Stimulated activated effector memory CD8-positive, alpha-beta T cell treated with anti-CD3 and anti-CD28 coated beads, Interleukin-12 subunit alpha, Interleukin-12 subunit beta, amount 100 ng/mL, for 72 hours (primary cell): ENCODE measurements at regions not wholly inside any gene's neighbourhood (a gene's known extent, or its start where the extent isn't known, plus 50 kb on each side); places are given as distances from the start of the nearest gene placed in this dataset.
"Not testable (repeated sequence)": the region's sequence is repeated elsewhere in the genome, so short reads cannot be mapped to it uniquely, and the experiment has no call there.

Source experiments
- ATAC-seq: fragments of 150-1000 bp; cut with Tn5 transposase; 2 replicates; pipeline ENCODE4 v1.10.0; 2021
- DNase-seq, 2 donors: peaks; one replicate each; pipeline ENCODE4 v3.0.0; 2021 to 2022; ENCODE audit warnings: low spot score in 2 of 2
- H3K27ac Mint-ChIP-seq: one replicate; pipeline ENCODE4 v1.8.0; 2022; ENCODE audit warnings: mild to moderate bottlenecking, mixed read lengths
- H3K36me3 Mint-ChIP-seq: one replicate; pipeline ENCODE4 v1.8.0; 2022; ENCODE audit warnings: mild to moderate bottlenecking, mixed read lengths
- H3K4me1 Mint-ChIP-seq: one replicate; pipeline ENCODE4 v1.8.0; 2022; ENCODE audit warnings: mixed read lengths
- H3K4me3 Mint-ChIP-seq: one replicate; pipeline ENCODE4 v1.8.0; 2022; ENCODE audit warnings: mild to moderate bottlenecking, mixed read lengths
- H3K9me3 Mint-ChIP-seq: one replicate; pipeline ENCODE4 v1.8.0; 2022; ENCODE audit warnings: mixed read lengths

- DNase-seq = no peak
- no peaks in the 10 kb centered on the region for H3K36me3 Mint-ChIP-seq
- no peak for ATAC-seq
- no peak overlapping the region for H3K4me3 Mint-ChIP-seq
- no peaks in the 10 kb centered on the region for H3K4me1 Mint-ChIP-seq
- no peak overlapping the region for H3K27ac Mint-ChIP-seq
- H3K9me3 Mint-ChIP-seq = no peaks in the 10 kb centered on the region
These were observed 90.9 kb upstream of the RNU6-1 start for GRCh38 chr15:67930720-67931119.

GRCh38 chr15:67931861-67932260, 92.0 kb upstream of the RNU6-1 start:
- no peaks in the 10 kb centered on the region for H3K9me3 Mint-ChIP-seq
- DNase-seq = no peak
- H3K27ac Mint-ChIP-seq = no peak overlapping the region
- H3K4me1 Mint-ChIP-seq = no peaks in the 10 kb centered on the region
- no peak for ATAC-seq
- H3K4me3 Mint-ChIP-seq = no peak overlapping the region
- no peaks in the 10 kb centered on the region for H3K36me3 Mint-ChIP-seq

- not testable (repeated sequence) for H3K36me3 Mint-ChIP-seq, H3K4me1 Mint-ChIP-seq, DNase-seq, H3K4me3 Mint-ChIP-seq, H3K27ac Mint-ChIP-seq, H3K9me3 Mint-ChIP-seq, ATAC-seq
These were observed 94.3 kb upstream of the RNU6-1 start for GRCh38 chr15:67934126-67934525.

- no peak overlapping the region for H3K4me3 Mint-ChIP-seq
- no peak for DNase-seq
- no peaks in the 10 kb centered on the region for H3K9me3 Mint-ChIP-seq
- H3K27ac Mint-ChIP-seq = no peak overlapping the region
- no peaks in the 10 kb centered on the region for H3K36me3 Mint-ChIP-seq
- ATAC-seq = no peak
- H3K4me1 Mint-ChIP-seq = no peaks in the 10 kb centered on the region
These were observed 95.4 kb upstream of the RNU6-1 start for GRCh38 chr15:67935244-67935643.

GRCh38 chr15:67936258-67936657, 96.4 kb upstream of the RNU6-1 start:
- no peak for ATAC-seq
- no peak for DNase-seq
- Mint-ChIP-seq H3K4me3 (no peak overlapping the region), H3K4me1 (no peaks in the 10 kb centered on the region), H3K9me3 (no peaks in the 10 kb centered on the region), H3K36me3 (no peaks in the 10 kb centered on the region), H3K27ac (no peak overlapping the region)

- no peak overlapping the region for H3K27ac Mint-ChIP-seq
- H3K4me1 Mint-ChIP-seq = no peaks in the 10 kb centered on the region
- H3K4me3 Mint-ChIP-seq = no peak overlapping the region
- ATAC-seq (no peak), DNase-seq (no peak)
- H3K9me3 Mint-ChIP-seq = no peaks in the 10 kb centered on the region
- no peaks in the 10 kb centered on the region for H3K36me3 Mint-ChIP-seq
These were observed 97.4 kb upstream of the RNU6-1 start for GRCh38 chr15:67937153-67937761.

GRCh38 chr15:67939179-67939578, 99.3 kb upstream of the RNU6-1 start:
- not testable (repeated sequence) for H3K4me1 Mint-ChIP-seq, DNase-seq, H3K4me3 Mint-ChIP-seq, ATAC-seq, H3K27ac Mint-ChIP-seq, H3K9me3 Mint-ChIP-seq, H3K36me3 Mint-ChIP-seq

- ATAC-seq, H3K9me3 Mint-ChIP-seq, H3K36me3 Mint-ChIP-seq, H3K4me3 Mint-ChIP-seq, DNase-seq, H3K27ac Mint-ChIP-seq, H3K4me1 Mint-ChIP-seq: not testable (repeated sequence)
These were observed 99.9 kb upstream of the RNU6-1 start for GRCh38 chr15:67939588-67940323.

GRCh38 chr15:67940324-67940719, 100.5 kb upstream of the RNU6-1 start:
- Mint-ChIP-seq H3K9me3 (no peaks in the 10 kb centered on the region), H3K4me1 (no peaks in the 10 kb centered on the region), H3K27ac (no peak overlapping the region), H3K36me3 (no peaks in the 10 kb centered on the region), H3K4me3 (no peak overlapping the region)
- no peak for ATAC-seq
- DNase-seq = no peak

GRCh38 chr15:67941648-67942310, 101.9 kb upstream of the RNU6-1 start:
- H3K36me3 Mint-ChIP-seq = no peaks in the 10 kb centered on the region
- DNase-seq (no peak), ATAC-seq (no peak)
- peaks cover 12% of the 10 kb centered on the region for H3K4me1 Mint-ChIP-seq
- no peak overlapping the region for H3K4me3 Mint-ChIP-seq
- no peak overlapping the region for H3K27ac Mint-ChIP-seq
- H3K9me3 Mint-ChIP-seq = no peaks in the 10 kb centered on the region

- DNase-seq = no peak
- Mint-ChIP-seq H3K4me1 (peaks cover 13% of the 10 kb centered on the region), H3K4me3 (no peak overlapping the region), H3K27ac (no peak overlapping the region), H3K9me3 (no peaks in the 10 kb centered on the region), H3K36me3 (no peaks in the 10 kb centered on the region)
- no peak for ATAC-seq
These were observed 103.6 kb upstream of the RNU6-1 start for GRCh38 chr15:67943475-67943874.

GRCh38 chr15:67944010-67944641, 104.3 kb upstream of the RNU6-1 start:
- H3K9me3 Mint-ChIP-seq = no peaks in the 10 kb centered on the region
- no peak for ATAC-seq
- H3K4me3 Mint-ChIP-seq = no peak overlapping the region

GRCh38 chr15:67945131-67945530, 105.3 kb upstream of the RNU6-1 start:
- Mint-ChIP-seq H3K36me3 (no peaks in the 10 kb centered on the region), H3K9me3 (no peaks in the 10 kb centered on the region), H3K4me3 (no peak overlapping the region), H3K4me1 (peaks cover 13% of the 10 kb centered on the region), H3K27ac (no peak overlapping the region)
- DNase-seq (no peak), ATAC-seq (no peak)

More at GRCh38 chr15:67944010-67944641, 104.3 kb upstream of the RNU6-1 start:
- Mint-ChIP-seq H3K27ac (no peak overlapping the region), H3K36me3 (no peaks in the 10 kb centered on the region), H3K4me1 (peaks cover 13% of the 10 kb centered on the region)
- DNase-seq = no peak

- Mint-ChIP-seq H3K9me3 (no peaks in the 10 kb centered on the region), H3K27ac (no peak overlapping the region), H3K36me3 (no peaks in the 10 kb centered on the region), H3K4me3 (no peak overlapping the region), H3K4me1 (peaks cover 13% of the 10 kb centered on the region)
- ATAC-seq (peak; percentile 24), DNase-seq (peak in 1 of 2 donors; percentile 52)
These were observed 106.3 kb upstream of the RNU6-1 start for GRCh38 chr15:67945951-67946700.

GRCh38 chr15:67946701-67947100, 106.9 kb upstream of the RNU6-1 start:
- Mint-ChIP-seq H3K4me3 (no peak overlapping the region), H3K36me3 (no peaks in the 10 kb centered on the region), H3K9me3 (no peaks in the 10 kb centered on the region), H3K27ac (peak overlapping the region; percentile 11), H3K4me1 (peaks cover 13% of the 10 kb centered on the region)
- DNase-seq (no peak), ATAC-seq (peak; percentile 13)
